ENCODE measurements at regions not wholly inside any gene's neighbourhood (a gene's known extent, or its start where the extent isn't known, plus 50 kb on each side); places are given as distances from the start of the nearest gene placed in this dataset.

- no peak for TF ChIP-seq CTCF (IDR thresholded peaks at IDR 0.05)
These were observed 488.8 kb downstream of the CD83 start for GRCh38 chr6:14606353-14606752.

- no peak for TF ChIP-seq CTCF (IDR thresholded peaks at IDR 0.05)
These were observed 492.6 kb downstream of the CD83 start for GRCh38 chr6:14610141-14610540.

GRCh38 chr6:14612016-14612980, 494.7 kb downstream of the CD83 start:
- no peak for TF ChIP-seq CTCF (IDR thresholded peaks at IDR 0.05)

DNA sequence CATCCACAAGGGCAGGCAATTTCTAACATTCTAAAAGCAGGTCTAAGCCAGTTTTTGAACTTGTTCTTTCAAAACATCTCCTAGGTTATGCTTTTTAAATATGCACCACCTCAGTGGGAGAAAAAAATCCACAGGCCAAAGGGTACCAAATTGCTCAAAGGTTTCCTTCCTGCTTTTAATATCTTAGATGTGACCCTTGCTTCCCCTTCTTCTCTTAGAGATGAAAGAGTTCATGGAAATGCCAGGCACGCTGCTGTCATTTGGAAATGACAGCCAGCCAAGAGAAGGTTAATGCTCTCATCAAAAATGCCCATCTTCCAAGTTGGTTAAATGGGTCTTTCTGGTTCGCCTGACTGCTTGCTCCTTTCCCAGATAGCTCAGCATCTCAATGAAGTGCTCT, 497.1 kb downstream of the CD83 start:
- no peak for TF ChIP-seq CTCF (IDR thresholded peaks at IDR 0.05)

- TF ChIP-seq CTCF (IDR thresholded peaks at IDR 0.05) = no peak
These were observed 499.1 kb downstream of the CD83 start for GRCh38 chr6:14616656-14617055.

GRCh38 chr6:14618759-14619418, 501.3 kb downstream of the CD83 start:
- no peak for TF ChIP-seq CTCF (IDR thresholded peaks at IDR 0.05)

- TF ChIP-seq CTCF (IDR thresholded peaks at IDR 0.05) = no peak
These were observed 501.8 kb downstream of the CD83 start for GRCh38 chr6:14619419-14619781.
